ENCODE measurements at regions not wholly inside any gene's neighbourhood (a gene's known extent, or its start where the extent isn't known, plus 50 kb on each side); places are given as distances from the start of the nearest gene placed in this dataset.

DNA sequence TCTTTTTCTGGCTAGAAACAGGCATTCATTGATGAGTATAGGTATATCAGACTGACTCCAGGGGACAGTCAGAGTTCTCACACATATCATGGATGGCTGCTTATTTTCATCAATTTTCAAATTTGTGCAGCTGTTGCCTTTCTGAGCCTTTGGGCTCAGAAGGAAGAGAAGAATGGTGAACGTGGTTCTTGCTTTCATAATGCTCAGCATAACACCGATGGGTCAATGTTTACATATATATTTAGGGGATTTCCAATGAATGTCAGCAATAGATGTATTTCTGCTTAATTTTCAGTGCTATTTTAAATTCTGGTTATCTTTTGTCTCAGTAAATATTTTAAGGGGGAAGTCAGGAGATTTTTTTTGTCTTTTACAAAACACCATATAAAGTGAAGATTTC, 581.4 kb upstream of the DPPA4 start:
- TF ChIP-seq, protein P1, sequence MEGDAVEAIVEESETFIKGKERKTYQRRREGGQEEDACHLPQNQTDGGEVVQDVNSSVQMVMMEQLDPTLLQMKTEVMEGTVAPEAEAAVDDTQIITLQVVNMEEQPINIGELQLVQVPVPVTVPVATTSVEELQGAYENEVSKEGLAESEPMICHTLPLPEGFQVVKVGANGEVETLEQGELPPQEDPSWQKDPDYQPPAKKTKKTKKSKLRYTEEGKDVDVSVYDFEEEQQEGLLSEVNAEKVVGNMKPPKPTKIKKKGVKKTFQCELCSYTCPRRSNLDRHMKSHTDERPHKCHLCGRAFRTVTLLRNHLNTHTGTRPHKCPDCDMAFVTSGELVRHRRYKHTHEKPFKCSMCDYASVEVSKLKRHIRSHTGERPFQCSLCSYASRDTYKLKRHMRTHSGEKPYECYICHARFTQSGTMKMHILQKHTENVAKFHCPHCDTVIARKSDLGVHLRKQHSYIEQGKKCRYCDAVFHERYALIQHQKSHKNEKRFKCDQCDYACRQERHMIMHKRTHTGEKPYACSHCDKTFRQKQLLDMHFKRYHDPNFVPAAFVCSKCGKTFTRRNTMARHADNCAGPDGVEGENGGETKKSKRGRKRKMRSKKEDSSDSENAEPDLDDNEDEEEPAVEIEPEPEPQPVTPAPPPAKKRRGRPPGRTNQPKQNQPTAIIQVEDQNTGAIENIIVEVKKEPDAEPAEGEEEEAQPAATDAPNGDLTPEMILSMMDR (conservative IDR thresholded peaks at IDR 0.05; ENCODE audit: low read depth, low read length), result no peak
- H3K27me3 ChIP-seq (ENCODE audit: insufficient read depth, low read depth), result no peaks in the 10 kb centered on the region
- H3K9ac ChIP-seq, result peak overlapping the region; percentile 20; the same call in 1 of the 2 replicates
- H3K4me2 ChIP-seq, result peak overlapping the region; percentile 97
- H3K4me3 ChIP-seq (IDR thresholded peaks at IDR 0.05; ENCODE audit: insufficient read depth, low read depth, low read length), result no peak overlapping the region
- peak overlapping the region; percentile 81 for H2AFZ ChIP-seq (ENCODE audit: low read depth)
- no peaks in the 10 kb centered on the region for H3K36me3 ChIP-seq (ENCODE audit: insufficient read depth)
- no peaks in the 10 kb centered on the region for H3K79me2 ChIP-seq (ENCODE audit: insufficient read depth, low read depth)
- H4K20me1 ChIP-seq (ENCODE audit: insufficient read depth), result no peaks in the 10 kb centered on the region
- peaks cover 62% of the 10 kb centered on the region for H3K4me1 ChIP-seq (ENCODE audit: low read depth, poor library complexity, severe bottlenecking)
- H3K27ac ChIP-seq, result peak overlapping the region; percentile 63

DNA sequence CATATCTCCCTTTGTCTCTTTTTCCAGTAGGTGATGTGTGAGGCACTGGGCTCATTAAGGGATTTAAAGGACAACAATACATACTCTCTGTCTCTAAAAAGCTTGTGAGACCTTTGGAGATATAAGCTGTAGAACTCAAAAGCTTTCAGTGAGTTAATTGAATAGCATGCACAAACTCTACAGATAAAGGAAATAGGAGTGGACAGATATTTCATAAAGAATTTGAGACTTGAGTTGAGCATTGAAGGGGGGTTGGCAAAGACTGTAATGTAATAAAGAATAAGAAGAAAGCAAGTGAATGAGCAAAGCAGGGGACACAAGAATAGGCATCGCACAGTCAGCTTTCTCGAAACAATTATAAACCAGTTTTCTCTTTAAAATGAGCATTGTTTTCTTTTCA, 583.4 kb upstream of the DPPA4 start:
- no peak overlapping the region for H2AFZ ChIP-seq (ENCODE audit: low read depth)
- H3K27ac ChIP-seq, result no peak overlapping the region; the same call in 1 of the 2 replicates
- H3K4me1 ChIP-seq (ENCODE audit: low read depth, poor library complexity, severe bottlenecking), result peaks cover 62% of the 10 kb centered on the region
- H3K9ac ChIP-seq, result no peak overlapping the region
- TF ChIP-seq, protein P1 (conservative IDR thresholded peaks at IDR 0.05; ENCODE audit: low read depth, low read length), result no peak
- no peaks in the 10 kb centered on the region for H3K27me3 ChIP-seq (ENCODE audit: insufficient read depth, low read depth)
- H4K20me1 ChIP-seq (ENCODE audit: insufficient read depth), result no peaks in the 10 kb centered on the region
- H3K4me2 ChIP-seq, result peak overlapping the region; percentile 18; the same call in 1 of the 2 replicates
- no peaks in the 10 kb centered on the region for H3K79me2 ChIP-seq (ENCODE audit: insufficient read depth, low read depth)
- no peak overlapping the region for H3K4me3 ChIP-seq (IDR thresholded peaks at IDR 0.05; ENCODE audit: insufficient read depth, low read depth, low read length)
- H3K36me3 ChIP-seq (ENCODE audit: insufficient read depth), result no peaks in the 10 kb centered on the region

DNA sequence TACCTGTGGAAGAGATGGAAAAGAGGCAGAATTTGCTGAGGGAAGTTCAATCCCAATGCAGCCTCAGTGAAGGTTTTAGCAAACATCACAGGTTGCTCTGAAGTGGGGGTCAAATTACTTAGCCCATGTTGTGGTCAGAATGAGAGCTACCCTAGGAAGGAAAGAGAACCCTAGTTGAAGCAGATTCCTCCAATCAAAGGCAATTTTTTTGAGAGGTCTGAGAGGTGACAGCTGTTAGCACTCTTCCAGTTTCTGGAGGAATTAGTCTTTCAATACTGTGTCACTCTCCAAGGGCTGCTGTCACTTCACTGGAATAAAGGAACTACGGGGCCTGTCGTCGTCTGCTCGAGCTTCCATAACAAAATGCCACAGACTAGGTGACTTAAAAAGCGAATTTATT, 584.2 kb upstream of the DPPA4 start:
- H2AFZ ChIP-seq (ENCODE audit: low read depth), result peak overlapping the region; percentile 19; the same call in 1 of the 2 replicates

DNA sequence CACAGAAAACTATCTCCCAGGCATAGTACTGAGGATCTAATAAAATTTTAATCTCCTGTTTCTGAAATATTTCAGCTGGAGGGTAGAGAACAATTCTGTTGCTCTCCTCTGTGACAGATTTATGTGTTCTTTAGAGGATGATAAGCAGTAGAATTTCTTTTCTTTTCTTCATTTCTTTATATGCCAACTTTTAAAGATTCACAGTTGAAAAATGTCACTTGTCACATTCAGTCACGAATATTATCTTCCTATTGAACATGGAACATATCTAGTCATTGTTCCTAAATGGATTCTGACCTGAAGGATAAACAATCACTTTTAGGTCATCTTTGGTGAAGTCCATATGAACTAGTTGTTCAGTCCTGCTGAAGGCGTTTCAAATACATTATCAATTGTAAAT, 585.5 kb upstream of the DPPA4 start:
- Histone ChIP-seq H4K20me1 (ENCODE audit: insufficient read depth) (no peaks in the 10 kb centered on the region), H3K9ac (no peak overlapping the region), H3K4me2 (0 out of 2 replicates have a peak overlapping the region, but pooled peaks have one; percentile 15), H3K27ac (no peak overlapping the region), H2AFZ (ENCODE audit: low read depth) (no peak overlapping the region), H3K36me3 (ENCODE audit: insufficient read depth) (no peaks in the 10 kb centered on the region), H3K4me3 (IDR thresholded peaks at IDR 0.05; ENCODE audit: insufficient read depth, low read depth, low read length) (no peak overlapping the region), H3K79me2 (ENCODE audit: insufficient read depth, low read depth) (no peaks in the 10 kb centered on the region), H3K27me3 (ENCODE audit: insufficient read depth, low read depth) (no peaks in the 10 kb centered on the region), H3K4me1 (ENCODE audit: low read depth, poor library complexity, severe bottlenecking) (peaks cover 49% of the 10 kb centered on the region)
- TF ChIP-seq, protein P1 (conservative IDR thresholded peaks at IDR 0.05; ENCODE audit: low read depth, low read length), result no peak

More for the DNA sequence above, 584.2 kb upstream of the DPPA4 start:
- TF ChIP-seq, protein P1 (conservative IDR thresholded peaks at IDR 0.05; ENCODE audit: low read depth, low read length), result no peak
- H3K36me3 ChIP-seq (ENCODE audit: insufficient read depth), result no peaks in the 10 kb centered on the region
- H4K20me1 ChIP-seq (ENCODE audit: insufficient read depth), result no peaks in the 10 kb centered on the region
- no peak overlapping the region for H3K9ac ChIP-seq
- no peaks in the 10 kb centered on the region for H3K27me3 ChIP-seq (ENCODE audit: insufficient read depth, low read depth)
- H3K27ac ChIP-seq, result no peak overlapping the region
- H3K4me3 ChIP-seq (IDR thresholded peaks at IDR 0.05; ENCODE audit: insufficient read depth, low read depth, low read length), result no peak overlapping the region
- peak overlapping the region; percentile 18; the same call in 1 of the 2 replicates for H3K4me2 ChIP-seq
- H3K4me1 ChIP-seq (ENCODE audit: low read depth, poor library complexity, severe bottlenecking), result peaks cover 62% of the 10 kb centered on the region
- no peaks in the 10 kb centered on the region for H3K79me2 ChIP-seq (ENCODE audit: insufficient read depth, low read depth)
